A204.1 (cell line): ENCODE measurements at regions not wholly inside any gene's neighbourhood (a gene's known extent, or its start where the extent isn't known, plus 50 kb on each side); places are given as distances from the start of the nearest gene placed in this dataset.
"Not testable (repeated sequence)": the region's sequence is repeated elsewhere in the genome, so short reads cannot be mapped to it uniquely, and the experiment has no call there.

Source experiments
- FAIRE-seq: peaks from 2 replicates; lab custom pipeline; 2012; peaks lifted over from hg19 to GRCh38; lab: Jason Lieb, UNC

DNA sequence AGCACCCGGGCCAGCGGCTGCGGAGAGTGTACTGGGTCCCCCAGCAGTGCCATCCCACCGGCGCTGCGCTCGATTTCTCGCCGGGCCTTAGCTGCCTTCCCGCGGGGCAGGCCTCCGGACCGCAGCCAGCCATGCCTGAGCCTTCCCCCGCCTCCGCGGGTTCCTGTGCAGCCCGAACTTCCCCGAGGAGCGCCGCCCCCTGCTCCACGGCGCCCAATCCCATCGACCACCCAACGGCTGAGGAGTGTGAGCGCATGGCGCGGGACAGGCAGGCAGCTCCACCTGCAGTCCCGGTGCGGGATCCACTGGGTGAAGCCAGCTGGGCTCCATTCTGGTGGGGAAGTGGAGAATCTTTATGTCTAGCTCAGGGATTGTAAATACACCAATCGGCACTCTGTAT lies 325.4 kb downstream of the PPP1R3A start:
- FAIRE-seq: not testable (repeated sequence)

- not testable (repeated sequence) for FAIRE-seq
Observed at GRCh38 chr7:113592924-113593323, 325.9 kb downstream of the PPP1R3A start.

- no peak for FAIRE-seq
Observed at GRCh38 chr7:113582471-113582870, 336.3 kb downstream of the PPP1R3A start.

DNA sequence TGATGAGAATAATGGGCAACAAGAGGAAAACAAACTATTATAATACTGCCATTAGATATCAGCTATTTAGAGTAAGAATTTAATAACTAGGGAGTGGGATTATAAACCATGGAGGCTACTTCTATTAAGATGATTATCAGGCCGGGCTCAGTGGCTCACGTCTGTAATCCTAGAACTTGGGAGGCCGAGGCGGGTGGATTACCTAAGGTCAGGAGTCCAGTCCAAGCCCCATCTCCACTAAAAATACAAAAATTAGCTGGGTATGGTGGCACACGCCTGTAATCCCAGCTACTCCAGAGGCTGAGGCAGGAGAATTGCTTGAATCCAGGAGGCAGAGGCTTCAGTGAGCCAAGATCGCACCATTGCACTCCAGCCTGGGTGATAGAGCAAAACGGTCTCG lies 355.6 kb downstream of the PPP1R3A start:
- FAIRE-seq: not testable (repeated sequence)

GRCh38 chr7:113562801-113563200 lies 356.0 kb downstream of the PPP1R3A start:
- FAIRE-seq: no peak

- no peak for FAIRE-seq
Observed at GRCh38 chr7:113562242-113562641, 356.6 kb downstream of the PPP1R3A start.

- no peak for FAIRE-seq
Observed at GRCh38 chr7:113561446-113561845, 357.4 kb downstream of the PPP1R3A start.

DNA sequence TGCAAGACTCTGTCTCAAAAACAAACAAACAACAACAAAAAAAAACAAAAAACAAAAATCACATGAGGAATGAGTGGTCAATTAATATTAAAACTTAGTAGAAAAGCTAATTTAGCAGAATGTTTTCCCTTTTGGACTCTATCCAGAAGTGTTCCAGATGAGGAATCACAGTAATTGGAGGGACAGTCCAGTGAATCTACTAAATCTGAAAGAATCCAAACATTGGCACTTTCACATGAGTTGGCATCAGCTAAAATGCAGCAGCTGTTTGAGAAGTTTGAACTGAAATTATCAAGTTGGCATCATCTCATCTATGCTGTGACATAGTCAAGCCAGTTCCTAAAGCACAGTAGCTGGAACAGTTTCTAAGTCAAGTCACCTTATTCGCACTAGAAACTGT lies 367.8 kb downstream of the PPP1R3A start:
- no peak for FAIRE-seq

- FAIRE-seq: no peak
Observed at GRCh38 chr7:113548561-113548960, 370.2 kb downstream of the PPP1R3A start.

DNA sequence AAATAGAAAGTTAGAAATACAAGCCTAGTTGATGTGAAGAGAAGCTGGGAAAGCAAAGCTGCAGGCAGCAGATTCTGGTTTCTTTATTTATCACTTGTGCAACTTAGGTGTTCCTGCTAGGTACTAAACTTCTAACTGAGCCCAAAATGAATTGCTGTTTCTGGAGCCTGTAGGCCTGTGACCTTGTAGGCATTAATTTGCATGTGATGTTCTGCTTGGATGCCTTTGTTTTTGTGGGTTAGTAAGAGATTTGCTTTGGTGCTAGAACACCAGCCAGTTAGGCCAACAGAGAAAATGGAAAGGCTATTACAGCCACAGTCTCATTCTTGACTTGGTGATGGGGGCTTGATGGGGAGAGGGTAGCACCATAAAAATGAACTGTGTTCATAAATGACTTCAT lies 370.7 kb downstream of the PPP1R3A start:
- no peak for FAIRE-seq

GRCh38 chr7:113521468-113521867 lies 397.3 kb downstream of the PPP1R3A start:
- no peak for FAIRE-seq

GRCh38 chr7:113519472-113519871 lies 399.3 kb downstream of the PPP1R3A start:
- no peak for FAIRE-seq

- no peak for FAIRE-seq
Observed at GRCh38 chr7:113504691-113505090, 386.3 kb upstream of the SMIM30 start.

DNA sequence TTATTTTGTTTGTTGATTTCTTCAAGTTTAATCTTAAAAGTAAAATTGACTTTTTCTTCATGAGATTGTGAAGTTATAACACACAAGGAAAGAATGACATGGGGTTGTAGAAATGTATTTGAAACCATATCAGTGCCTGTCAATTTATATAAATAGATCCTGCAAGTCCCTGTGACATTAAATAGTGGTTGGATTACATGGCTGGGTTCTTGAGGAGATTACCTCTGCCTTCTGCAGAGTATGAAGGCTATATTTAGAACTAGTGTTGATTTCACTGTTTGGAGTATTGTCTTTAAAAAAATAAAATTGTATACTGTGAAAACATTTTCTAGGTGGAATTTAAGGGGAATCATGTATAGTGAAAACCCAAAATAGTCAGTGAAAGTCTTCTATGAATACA lies 385.8 kb upstream of the SMIM30 start:
- no peak for FAIRE-seq

- FAIRE-seq: not testable (repeated sequence)
Observed at GRCh38 chr7:113496586-113496985, 378.2 kb upstream of the SMIM30 start.

- not testable (repeated sequence) for FAIRE-seq
Observed at GRCh38 chr7:113494797-113495566, 376.6 kb upstream of the SMIM30 start.

GRCh38 chr7:113491305-113491704 lies 373.0 kb upstream of the SMIM30 start:
- FAIRE-seq: no peak

- FAIRE-seq: no peak
Observed at GRCh38 chr7:113487925-113488731, 369.8 kb upstream of the SMIM30 start.

DNA sequence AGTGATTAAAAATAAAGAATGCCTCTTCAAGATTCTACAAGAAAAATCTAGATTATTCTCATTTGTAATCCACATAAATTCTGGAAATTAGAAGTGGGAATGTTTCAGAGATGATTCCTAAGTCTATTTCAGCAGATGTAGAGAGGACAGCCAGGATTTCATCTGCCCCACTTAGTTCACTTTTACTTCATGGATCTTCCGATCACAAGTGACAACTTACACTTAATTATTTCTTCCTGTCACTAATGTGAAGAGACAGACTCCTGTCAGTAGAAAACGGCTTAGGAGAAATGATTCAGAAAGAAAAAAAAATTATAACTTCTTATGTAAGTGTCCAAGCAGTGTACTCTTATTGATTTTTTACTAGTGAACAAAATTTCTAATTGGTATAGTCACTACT lies 368.2 kb upstream of the SMIM30 start:
- FAIRE-seq: no peak

GRCh38 chr7:113483657-113484056 lies 365.3 kb upstream of the SMIM30 start:
- FAIRE-seq: no peak

DNA sequence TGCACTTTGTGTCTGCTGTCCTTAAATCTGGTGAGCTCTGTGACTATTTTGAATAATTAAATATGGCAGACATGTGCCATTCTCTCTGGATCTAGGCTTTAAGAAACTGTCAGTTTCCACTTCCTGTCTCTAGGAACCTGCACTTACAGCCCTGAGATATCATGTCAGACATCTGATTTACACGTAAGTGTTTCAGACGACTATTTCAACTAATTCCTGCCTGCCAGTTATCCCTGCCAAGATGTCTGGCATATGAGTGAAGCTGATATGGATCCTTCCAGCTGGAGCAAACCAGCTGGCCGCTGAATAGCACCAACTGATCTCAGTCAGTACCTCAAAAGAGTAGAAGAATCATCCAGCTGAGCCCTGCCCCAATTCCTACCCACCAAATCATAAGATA lies 362.2 kb upstream of the SMIM30 start:
- no peak for FAIRE-seq

- FAIRE-seq: no peak
Observed at GRCh38 chr7:113464096-113464855, 345.9 kb upstream of the SMIM30 start.

DNA sequence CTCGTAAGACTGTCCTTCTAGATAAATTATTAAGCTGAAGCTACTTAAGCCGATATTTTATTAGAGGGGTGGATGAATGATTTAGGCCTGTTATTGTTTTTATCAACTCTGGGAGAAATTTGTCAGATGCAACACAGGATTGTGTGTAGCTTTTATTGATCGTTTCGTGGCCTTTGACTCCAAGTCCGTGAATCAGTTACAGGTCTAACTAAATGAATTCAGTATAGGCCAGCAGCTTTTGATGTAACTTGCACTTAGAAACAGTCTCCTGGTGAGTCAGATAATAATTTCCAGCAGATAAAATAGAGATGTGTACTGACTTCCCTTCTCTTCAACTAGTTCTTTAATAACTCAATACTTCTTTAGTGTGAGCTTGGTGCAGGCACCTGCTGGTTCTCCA lies 341.7 kb upstream of the SMIM30 start:
- FAIRE-seq: no peak
